ENCODE measurements at regions not wholly inside any gene's neighbourhood (a gene's known extent, or its start where the extent isn't known, plus 50 kb on each side); places are given as distances from the start of the nearest gene placed in this dataset.

DNA sequence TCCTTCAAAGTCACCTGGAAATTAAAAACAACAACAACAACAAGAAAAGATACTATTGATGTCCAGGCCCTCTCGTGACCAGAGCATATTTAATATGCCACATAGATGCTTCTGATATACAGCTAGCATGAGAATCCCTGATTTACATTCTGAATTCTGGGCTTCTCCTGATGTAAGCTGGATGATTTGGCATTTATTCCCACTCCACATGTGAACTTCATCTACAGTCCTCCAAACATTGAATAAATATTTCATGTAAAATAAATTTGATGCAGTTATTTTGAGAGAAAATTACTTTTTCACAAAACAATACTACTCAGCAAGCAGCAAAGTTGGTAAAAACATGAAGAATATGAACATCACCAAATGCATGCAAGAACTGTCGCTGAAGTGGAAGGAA, 453.2 kb upstream of the SETBP1 start:
- peaks cover 0 to 5% (median 0%) of the 10 kb centered on the region in 4 donors for H3K4me1 ChIP-seq
- 75 to 80% (median 78%) methylated on average over 2 of the region's 2 CpGs for WGBS, 5 donors
- TF ChIP-seq EP300 (IDR thresholded peaks at IDR 0.05) (no peak), POLR2A (IDR thresholded peaks at IDR 0.05) (no peak), POLR2AphosphoS5 (IDR thresholded peaks at IDR 0.05) (no peak)
- TF ChIP-seq, protein P1, sequence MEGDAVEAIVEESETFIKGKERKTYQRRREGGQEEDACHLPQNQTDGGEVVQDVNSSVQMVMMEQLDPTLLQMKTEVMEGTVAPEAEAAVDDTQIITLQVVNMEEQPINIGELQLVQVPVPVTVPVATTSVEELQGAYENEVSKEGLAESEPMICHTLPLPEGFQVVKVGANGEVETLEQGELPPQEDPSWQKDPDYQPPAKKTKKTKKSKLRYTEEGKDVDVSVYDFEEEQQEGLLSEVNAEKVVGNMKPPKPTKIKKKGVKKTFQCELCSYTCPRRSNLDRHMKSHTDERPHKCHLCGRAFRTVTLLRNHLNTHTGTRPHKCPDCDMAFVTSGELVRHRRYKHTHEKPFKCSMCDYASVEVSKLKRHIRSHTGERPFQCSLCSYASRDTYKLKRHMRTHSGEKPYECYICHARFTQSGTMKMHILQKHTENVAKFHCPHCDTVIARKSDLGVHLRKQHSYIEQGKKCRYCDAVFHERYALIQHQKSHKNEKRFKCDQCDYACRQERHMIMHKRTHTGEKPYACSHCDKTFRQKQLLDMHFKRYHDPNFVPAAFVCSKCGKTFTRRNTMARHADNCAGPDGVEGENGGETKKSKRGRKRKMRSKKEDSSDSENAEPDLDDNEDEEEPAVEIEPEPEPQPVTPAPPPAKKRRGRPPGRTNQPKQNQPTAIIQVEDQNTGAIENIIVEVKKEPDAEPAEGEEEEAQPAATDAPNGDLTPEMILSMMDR (IDR thresholded peaks at IDR 0.05): no peak

DNA sequence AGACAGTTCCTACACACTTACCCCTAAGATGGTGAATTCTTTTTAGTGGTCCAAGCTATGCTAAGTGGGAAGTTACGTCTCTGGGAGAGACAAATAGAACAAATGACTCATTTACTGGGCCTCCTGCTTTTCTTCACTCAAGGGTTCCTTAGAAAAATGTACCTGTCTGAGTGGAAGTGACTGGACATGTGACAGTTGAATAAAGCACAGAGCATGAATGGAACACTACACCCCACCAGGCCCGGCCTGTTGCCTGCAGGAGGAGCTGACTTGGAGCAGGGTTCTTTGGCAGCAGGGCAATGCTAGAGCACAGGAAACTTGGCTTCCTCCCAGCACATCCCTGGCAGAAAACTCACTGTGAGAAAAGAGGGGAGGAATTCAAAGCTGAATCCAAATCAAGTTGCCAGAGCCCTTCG, 451.0 kb upstream of the SETBP1 start:
- Histone ChIP-seq H3K36me3 (no peaks in the 10 kb centered on the region), H3K27ac (peak overlapping the region in 1 of 5 donors; percentile 17), H3K27me3 (no peaks in the 10 kb centered on the region), H3K4me3 (no peak overlapping the region), H3K9me3 (no peaks in the 10 kb centered on the region), H3K4me1 (peaks cover 0 to 5% (median 0%) of the 10 kb centered on the region in 4 donors)
- intact Hi-C loops (cut with DNase I; ENCODE audit: low total_unique reads): no loop called here
- peak in 1 of 2 donors; percentile 82 for DNase-seq
- TF ChIP-seq POLR2AphosphoS5 (IDR thresholded peaks at IDR 0.05) (peak in 1 of 3 donors; percentile 67), POLR2A (IDR thresholded peaks at IDR 0.05) (no peak)
- TF ChIP-seq, protein P1 (IDR thresholded peaks at IDR 0.05): no peak
- WGBS, 5 donors: 39 to 58% (median 46%) methylated on average over 3 of the region's 3 CpGs

More for the DNA sequence above, 453.2 kb upstream of the SETBP1 start:
- no peaks in the 10 kb centered on the region for H3K36me3 ChIP-seq
- no peak overlapping the region for H3K27ac ChIP-seq
- intact Hi-C loops (cut with DNase I; ENCODE audit: low total_unique reads): no loop called here
- no peak overlapping the region for H3K4me3 ChIP-seq
- H3K9me3 ChIP-seq: no peaks in the 10 kb centered on the region
- peak in 1 of 2 donors; percentile 7 for DNase-seq
- H3K27me3 ChIP-seq: no peaks in the 10 kb centered on the region

DNA sequence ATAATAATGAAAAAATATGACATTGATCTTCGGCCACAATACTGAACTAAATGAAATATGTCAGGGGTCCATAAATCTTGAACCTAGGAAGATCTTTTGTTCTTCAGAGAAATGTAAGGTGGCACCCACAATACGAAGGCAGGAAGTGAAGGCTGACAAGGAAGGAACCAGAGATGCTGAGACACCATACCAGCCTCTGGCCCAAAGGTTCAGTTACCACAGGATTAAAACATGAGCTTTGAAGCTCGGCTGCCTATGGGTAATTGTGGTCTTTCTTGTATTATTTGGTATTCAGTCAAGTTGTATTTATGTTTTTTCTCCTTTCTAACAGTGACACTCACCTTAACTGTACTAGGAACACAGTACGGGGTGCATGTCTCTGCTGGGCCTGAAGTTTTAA, 448.8 kb upstream of the SETBP1 start:
- no peak for DNase-seq
- Histone ChIP-seq H3K27me3 (no peaks in the 10 kb centered on the region), H3K27ac (no peak overlapping the region), H3K4me3 (no peak overlapping the region), H3K4me1 (peaks cover 0 to 5% (median 0%) of the 10 kb centered on the region in 4 donors), H3K36me3 (no peaks in the 10 kb centered on the region), H3K9me3 (no peaks in the 10 kb centered on the region)
- TF ChIP-seq EP300 (IDR thresholded peaks at IDR 0.05): no peak
- TF ChIP-seq POLR2A (IDR thresholded peaks at IDR 0.05): no peak
- TF ChIP-seq, protein P1 (IDR thresholded peaks at IDR 0.05): no peak
- TF ChIP-seq POLR2AphosphoS5 (IDR thresholded peaks at IDR 0.05): no peak
- intact Hi-C loops (cut with DNase I; ENCODE audit: low total_unique reads): no loop called here
- 74 to 89% (median 80%) methylated on average over 4 of the region's 4 CpGs for WGBS, 5 donors

DNA sequence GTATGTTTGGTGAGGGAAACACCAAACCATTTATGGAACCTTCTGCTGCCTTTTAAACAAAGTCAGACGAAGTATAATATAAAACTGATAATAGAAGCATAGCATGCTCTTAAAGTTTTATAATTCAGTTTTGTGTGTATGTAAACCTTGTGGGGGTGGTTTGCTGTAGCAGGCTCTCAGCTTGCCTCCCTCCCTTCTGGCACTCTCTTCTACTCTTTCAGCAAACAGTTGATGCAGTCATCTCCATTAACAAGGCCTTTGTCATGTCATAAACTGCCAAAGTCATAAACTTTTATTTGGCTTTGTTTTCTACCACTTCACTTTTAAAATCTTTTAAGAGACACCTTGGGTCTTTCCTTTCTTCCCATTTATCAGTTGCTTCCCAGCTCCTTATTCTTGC, 448.2 kb upstream of the SETBP1 start:
- WGBS, 5 donors: 60 to 86% (median 66%) methylated on average over 1 of the region's 1 CpG
- intact Hi-C loops (cut with DNase I; ENCODE audit: low total_unique reads): no loop called here
- no peaks in the 10 kb centered on the region for H3K9me3 ChIP-seq
- peaks cover 0 to 5% (median 0%) of the 10 kb centered on the region in 4 donors for H3K4me1 ChIP-seq
- no peak overlapping the region for H3K4me3 ChIP-seq
- H3K27me3 ChIP-seq: no peaks in the 10 kb centered on the region
- TF ChIP-seq POLR2A (IDR thresholded peaks at IDR 0.05): no peak
- TF ChIP-seq POLR2AphosphoS5 (IDR thresholded peaks at IDR 0.05): no peak
- no peak for TF ChIP-seq EP300 (IDR thresholded peaks at IDR 0.05)
- TF ChIP-seq, protein P1 (IDR thresholded peaks at IDR 0.05): no peak
- H3K36me3 ChIP-seq: no peaks in the 10 kb centered on the region
- H3K27ac ChIP-seq: no peak overlapping the region
- no peak for DNase-seq
